GM12873 (cell line): ENCODE measurements at regions not wholly inside any gene's neighbourhood (a gene's known extent, or its start where the extent isn't known, plus 50 kb on each side); places are given as distances from the start of the nearest gene placed in this dataset.

ENCODE experiments used
- TF ChIP-seq, protein P1 (sequence below): IDR thresholded peaks from 2 replicates; pipeline ENCODE4 v1.5.1; 2012; ENCODE audit warnings: low read depth, mild to moderate bottlenecking, moderate library complexity, low read length, control low read depth; ENCODE audit not compliant: insufficient read depth; ENCODE audit errors: missing control alignments

DNA sequence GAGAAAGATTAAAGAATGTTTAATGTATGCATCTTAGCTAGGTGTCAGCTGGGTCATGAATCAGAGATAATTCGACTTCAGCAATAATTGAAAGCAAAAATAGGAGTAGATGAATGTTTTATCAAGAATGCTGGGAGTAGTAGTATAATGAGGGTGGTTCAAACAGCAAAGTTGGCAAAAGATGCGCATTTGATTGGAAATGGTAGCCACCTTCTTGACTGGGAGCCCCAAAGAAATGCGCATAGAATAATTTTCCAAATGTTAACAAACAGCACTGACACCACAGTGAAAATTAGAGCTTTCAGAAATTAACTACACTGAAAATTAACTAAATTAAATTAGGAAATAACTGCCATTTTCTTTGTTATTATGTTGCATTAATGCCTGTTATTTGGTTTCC is 195.8 kb downstream of the TUSC7 start:
- TF ChIP-seq, protein P1, sequence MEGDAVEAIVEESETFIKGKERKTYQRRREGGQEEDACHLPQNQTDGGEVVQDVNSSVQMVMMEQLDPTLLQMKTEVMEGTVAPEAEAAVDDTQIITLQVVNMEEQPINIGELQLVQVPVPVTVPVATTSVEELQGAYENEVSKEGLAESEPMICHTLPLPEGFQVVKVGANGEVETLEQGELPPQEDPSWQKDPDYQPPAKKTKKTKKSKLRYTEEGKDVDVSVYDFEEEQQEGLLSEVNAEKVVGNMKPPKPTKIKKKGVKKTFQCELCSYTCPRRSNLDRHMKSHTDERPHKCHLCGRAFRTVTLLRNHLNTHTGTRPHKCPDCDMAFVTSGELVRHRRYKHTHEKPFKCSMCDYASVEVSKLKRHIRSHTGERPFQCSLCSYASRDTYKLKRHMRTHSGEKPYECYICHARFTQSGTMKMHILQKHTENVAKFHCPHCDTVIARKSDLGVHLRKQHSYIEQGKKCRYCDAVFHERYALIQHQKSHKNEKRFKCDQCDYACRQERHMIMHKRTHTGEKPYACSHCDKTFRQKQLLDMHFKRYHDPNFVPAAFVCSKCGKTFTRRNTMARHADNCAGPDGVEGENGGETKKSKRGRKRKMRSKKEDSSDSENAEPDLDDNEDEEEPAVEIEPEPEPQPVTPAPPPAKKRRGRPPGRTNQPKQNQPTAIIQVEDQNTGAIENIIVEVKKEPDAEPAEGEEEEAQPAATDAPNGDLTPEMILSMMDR: no peak

DNA sequence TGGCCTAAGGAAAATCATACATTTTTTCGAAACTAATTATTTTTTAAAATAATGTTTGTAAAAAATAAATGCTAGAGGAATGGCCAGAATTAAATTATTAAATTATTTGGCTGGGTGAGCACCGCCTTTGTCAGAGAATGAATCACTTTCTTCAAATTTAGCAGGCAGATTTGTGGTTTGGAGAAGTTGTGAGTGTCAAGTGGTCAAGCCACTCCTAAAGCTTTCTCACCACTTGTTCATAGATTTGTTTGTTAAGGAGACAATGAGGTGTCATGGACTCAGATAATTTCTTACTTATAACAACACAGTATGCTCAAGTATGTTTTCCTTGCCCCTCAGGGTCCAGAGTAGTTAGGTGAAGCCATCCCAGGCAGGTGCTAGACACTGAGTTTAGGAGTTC is 196.2 kb downstream of the TUSC7 start:
- TF ChIP-seq, protein P1: no peak

DNA sequence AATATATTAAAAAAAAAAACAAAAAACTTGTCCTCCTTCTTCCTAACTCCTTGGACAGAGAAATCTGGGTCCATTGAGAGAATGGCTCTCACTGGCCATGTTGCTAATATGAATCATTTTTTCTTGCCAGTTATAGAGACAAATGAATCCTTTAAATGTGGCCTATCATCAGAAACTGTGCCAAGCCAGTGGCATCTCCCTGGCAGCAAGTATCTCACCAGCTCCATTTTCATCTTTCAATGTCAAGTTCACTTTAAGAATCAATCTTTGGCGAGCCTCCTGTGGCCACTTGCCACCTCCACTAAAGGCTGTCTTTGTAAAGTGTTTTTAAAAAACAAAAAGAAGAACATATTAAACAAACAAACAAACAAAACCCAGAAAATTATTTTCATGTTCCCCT is 202.5 kb downstream of the TUSC7 start:
- TF ChIP-seq, protein P1: no peak

DNA sequence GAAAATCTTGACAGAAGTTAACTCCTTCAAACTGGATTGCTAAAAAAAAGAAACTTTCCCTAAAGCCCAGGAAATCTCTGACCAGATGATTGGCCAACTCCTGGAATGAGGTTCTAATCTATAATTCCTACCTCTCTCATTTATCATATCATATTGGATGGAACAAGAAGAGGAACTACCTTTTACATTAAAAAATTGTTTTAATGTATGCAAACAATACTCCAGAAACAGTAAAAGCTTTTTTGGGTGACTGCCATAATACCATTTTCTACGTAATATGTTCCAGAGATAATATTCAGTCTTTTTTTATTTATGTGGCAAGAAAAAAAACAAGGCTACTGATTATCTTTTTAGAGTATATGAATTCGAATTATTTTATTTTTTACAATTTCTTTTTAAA is 204.4 kb downstream of the TUSC7 start:
- TF ChIP-seq, protein P1: no peak

DNA sequence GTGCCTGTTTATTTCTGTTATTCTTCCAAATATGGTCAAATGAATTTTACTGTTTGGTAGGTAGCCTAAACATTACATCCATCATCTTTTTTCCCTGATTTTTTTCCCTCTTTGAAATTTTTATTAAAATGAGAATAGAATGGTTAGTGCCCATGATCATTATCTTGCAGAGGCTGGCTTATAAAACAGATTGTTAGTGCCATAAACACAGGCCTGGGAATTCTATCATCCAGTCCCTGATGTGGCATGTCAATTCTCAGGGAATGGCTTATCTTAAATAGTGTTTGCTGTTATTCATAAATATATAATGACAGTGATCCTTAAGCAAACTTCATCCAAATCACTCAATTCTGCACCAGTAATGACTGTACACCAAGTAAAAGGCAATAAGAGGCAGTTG is 207.3 kb downstream of the TUSC7 start:
- TF ChIP-seq, protein P1: no peak

DNA sequence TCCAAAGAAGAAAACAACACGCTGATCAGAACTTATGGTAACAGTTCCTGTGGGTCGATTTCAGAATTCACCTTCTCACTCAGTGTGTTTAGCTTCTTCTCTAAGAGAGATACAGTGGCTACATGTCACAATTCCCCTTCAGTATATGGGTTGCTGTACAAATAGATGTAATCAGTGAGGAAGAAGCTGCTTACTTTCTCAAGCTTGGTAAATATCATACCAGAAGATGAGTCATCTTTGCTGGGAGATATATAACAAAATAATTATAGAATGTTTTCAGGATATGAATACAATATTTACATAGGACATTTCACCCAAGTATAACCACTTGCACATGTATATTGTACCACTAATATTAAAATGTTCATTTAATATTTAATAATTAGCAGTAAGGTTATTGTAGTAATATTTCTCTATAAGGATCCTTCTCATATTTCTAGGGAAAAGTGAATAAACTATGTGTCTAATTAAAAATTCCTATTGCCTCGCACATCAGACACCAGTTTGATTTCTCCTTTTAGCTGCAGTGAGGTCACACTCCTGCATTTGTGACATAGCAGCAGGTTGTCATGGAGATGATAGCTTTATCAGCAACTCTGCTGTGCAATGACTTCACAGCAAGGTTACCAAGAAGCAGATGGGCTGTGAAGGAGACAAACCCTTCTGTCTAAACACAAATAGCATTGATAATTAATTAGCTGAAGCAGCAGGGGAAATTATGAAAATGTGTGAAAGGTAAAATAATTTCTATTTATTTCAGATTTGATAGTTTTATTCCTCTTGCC is 211.4 kb downstream of the TUSC7 start:
- TF ChIP-seq, protein P1: no peak

DNA sequence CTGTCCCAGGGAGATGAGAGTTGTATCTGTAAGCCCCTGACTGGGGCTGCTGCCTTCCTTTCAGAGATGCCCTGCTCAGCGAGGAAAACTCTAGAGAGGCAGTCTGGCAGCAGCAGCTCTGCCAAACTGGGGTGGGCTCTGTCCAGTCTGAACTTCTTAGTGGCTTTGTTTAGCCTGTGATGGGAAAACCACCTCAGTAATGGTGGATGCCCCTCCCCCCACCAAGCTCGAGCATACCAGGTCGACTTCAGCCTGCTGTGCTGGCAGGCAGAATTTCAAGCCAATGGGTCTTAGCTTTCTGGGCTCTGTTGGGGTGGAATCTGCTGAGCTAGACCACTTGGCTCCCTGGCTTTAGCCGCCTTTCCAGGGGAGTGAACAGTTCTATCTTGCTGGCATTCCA is 218.3 kb downstream of the TUSC7 start:
- TF ChIP-seq, protein P1: no peak
